SK-N-SH treated with all-trans-retinoic acid at 6 μM for 48 hours (cell line): ENCODE measurements at regions not wholly inside any gene's neighbourhood (a gene's known extent, or its start where the extent isn't known, plus 50 kb on each side); places are given as distances from the start of the nearest gene placed in this dataset.

Experiments
- BACH2 ChIP-seq: fragments of 250-450 bp; sonication (Bioruptor Pico); IDR thresholded peaks from 2 replicates; pipeline ENCODE4 v1.9.0; 2021; ENCODE audit warnings: mild to moderate bottlenecking, borderline replicate concordance
- RARB ChIP-seq: fragments of 250-450 bp; sonication (Bioruptor Pico); IDR thresholded peaks from 2 replicates; pipeline ENCODE4 v1.8.0; 2021; ENCODE audit warnings: mild to moderate bottlenecking, moderate library complexity
- SNAI2 ChIP-seq: fragments of 250-450 bp; sonication (Bioruptor Pico); IDR thresholded peaks from 2 replicates; pipeline ENCODE4 v1.5.0; 2020; ENCODE audit warnings: mild to moderate bottlenecking, moderate library complexity
- TOX ChIP-seq: fragments of 250-450 bp; sonication (Bioruptor Pico); IDR thresholded peaks from 2 replicates; pipeline ENCODE4 v1.8.0; 2021; ENCODE audit warnings: mild to moderate bottlenecking, moderate library complexity, borderline replicate concordance
- ZFP3 ChIP-seq: fragments of 250-450 bp; sonication (Bioruptor Pico); IDR thresholded peaks from 2 replicates; pipeline ENCODE4 v1.5.0; 2020; ENCODE audit warnings: mild to moderate bottlenecking, moderate library complexity
- ZFP30 ChIP-seq: fragments of 450-650 bp; formaldehyde crosslinking; IDR thresholded peaks from 2 replicates; pipeline ENCODE4 v1.5.0; 2022; ENCODE audit warnings: mild to moderate bottlenecking, moderate library complexity
- ZNF8 ChIP-seq: fragments of 450-650 bp; formaldehyde crosslinking; IDR thresholded peaks from 2 replicates; pipeline ENCODE4 v1.5.0; 2020; ENCODE audit warnings: mild to moderate bottlenecking, moderate library complexity
- TF ChIP-seq, protein P1 (sequence below): fragments of 250-450 bp; sonication (Bioruptor Pico); IDR thresholded peaks from 2 replicates; pipeline ENCODE4 v1.8.0; 2021; ENCODE audit warnings: low read depth, mild to moderate bottlenecking, moderate library complexity, borderline replicate concordance

DNA sequence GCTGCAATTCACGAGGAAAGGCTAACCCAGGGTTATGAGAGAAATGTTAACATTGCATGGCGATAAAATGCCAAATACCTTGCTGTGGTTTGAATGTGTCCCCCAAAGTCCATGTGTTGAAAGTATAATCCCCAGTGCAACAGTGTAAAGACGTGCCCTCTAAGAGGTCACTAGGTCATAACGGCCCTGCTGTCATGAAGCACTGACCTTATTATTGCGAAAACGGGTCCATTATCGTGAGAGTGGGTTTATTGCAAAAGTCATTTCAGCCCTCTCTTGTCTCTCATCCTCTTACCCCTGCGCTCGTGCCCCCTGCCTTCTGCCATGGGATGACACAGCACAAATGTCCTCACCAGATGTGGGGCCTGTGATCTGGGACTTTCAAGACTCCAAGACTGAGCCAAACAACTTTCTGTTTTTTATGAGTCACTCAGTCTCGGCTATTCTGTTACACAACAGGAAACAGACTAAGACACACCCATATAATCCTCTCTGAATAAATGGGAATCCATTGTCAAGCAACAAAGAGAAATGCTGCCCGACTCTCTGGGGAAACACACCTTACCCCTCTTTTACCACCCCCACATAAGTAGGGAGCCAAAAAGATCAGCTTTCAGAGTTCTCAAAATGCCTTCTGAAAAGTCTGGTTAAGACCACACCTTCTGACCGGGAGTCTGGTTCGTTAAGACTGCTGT is 73.1 kb upstream of the UCN3 start:
- TF ChIP-seq ZFP3 (CRISPR knock-in tag), result no peak
- TF ChIP-seq, protein P1, sequence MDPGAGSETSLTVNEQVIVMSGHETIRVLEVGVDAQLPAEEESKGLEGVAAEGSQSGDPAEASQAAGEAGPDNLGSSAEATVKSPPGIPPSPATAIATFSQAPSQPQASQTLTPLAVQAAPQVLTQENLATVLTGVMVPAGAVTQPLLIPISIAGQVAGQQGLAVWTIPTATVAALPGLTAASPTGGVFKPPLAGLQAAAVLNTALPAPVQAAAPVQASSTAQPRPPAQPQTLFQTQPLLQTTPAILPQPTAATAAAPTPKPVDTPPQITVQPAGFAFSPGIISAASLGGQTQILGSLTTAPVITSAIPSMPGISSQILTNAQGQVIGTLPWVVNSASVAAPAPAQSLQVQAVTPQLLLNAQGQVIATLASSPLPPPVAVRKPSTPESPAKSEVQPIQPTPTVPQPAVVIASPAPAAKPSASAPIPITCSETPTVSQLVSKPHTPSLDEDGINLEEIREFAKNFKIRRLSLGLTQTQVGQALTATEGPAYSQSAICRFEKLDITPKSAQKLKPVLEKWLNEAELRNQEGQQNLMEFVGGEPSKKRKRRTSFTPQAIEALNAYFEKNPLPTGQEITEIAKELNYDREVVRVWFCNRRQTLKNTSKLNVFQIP (CRISPR knock-in tag), result no peak
- no peak for TF ChIP-seq RARB (CRISPR knock-in tag)
- TF ChIP-seq ZFP30 (CRISPR knock-in tag), result no peak
- TF ChIP-seq TOX (CRISPR knock-in tag), result no peak
- no peak for TF ChIP-seq ZNF8 (CRISPR knock-in tag)
- TF ChIP-seq BACH2, result no peak
- no peak for TF ChIP-seq SNAI2 (CRISPR knock-in tag)
